HFFc6 (cell line): ENCODE measurements at regions not wholly inside any gene's neighbourhood (a gene's known extent, or its start where the extent isn't known, plus 50 kb on each side); places are given as distances from the start of the nearest gene placed in this dataset.

ENCODE experiments used
- DNase-seq: peaks from one replicate; pipeline ENCODE4 v3.0.0-alpha.2; 2018
- H3K27ac Mint-ChIP-seq: 2 replicates; pipeline ENCODE4 v1.8.0; 2020; ENCODE audit warnings: mild to moderate bottlenecking, mixed read lengths
- H3K27me3 Mint-ChIP-seq: 2 replicates; pipeline ENCODE4 v1.8.0; 2021; ENCODE audit warnings: mild to moderate bottlenecking, moderate library complexity, mixed read lengths; ENCODE audit not compliant: insufficient read depth
- H3K36me3 Mint-ChIP-seq: 2 replicates; pipeline ENCODE4 v1.8.0; 2021; ENCODE audit warnings: low read depth, mixed read lengths
- H3K4me1 Mint-ChIP-seq: 2 replicates; pipeline ENCODE4 v1.8.0; 2020; ENCODE audit warnings: low read depth, mixed read lengths
- H3K4me3 Mint-ChIP-seq: 2 replicates; pipeline ENCODE4 v1.8.0; 2020; ENCODE audit warnings: mild to moderate bottlenecking, moderate library complexity, mixed read lengths
- H3K9me3 Mint-ChIP-seq: 2 replicates; pipeline ENCODE4 v1.8.0; 2020; ENCODE audit warnings: mild to moderate bottlenecking, mixed read lengths
- TF ChIP-seq, protein P1 (sequence below): fragments of 200-600 bp; sonication (generic); IDR thresholded peaks from 2 replicates; pipeline ENCODE4 v1.5.0; 2021; ENCODE audit warnings: antibody characterized with exemption, mild to moderate bottlenecking

- Mint-ChIP-seq H3K9me3 (peaks cover 38% of the 10 kb centered on the region), H3K27ac (no peak overlapping the region)
These were observed 767.7 kb downstream of the PCDH17 start for GRCh38 chr13:58399263-58399662.

GRCh38 chr13:58406545-58406944 lies 775.0 kb downstream of the PCDH17 start:
- Mint-ChIP-seq H3K4me3 (no peak overlapping the region), H3K4me1 (no peaks in the 10 kb centered on the region), H3K9me3 (peaks cover 44% of the 10 kb centered on the region), H3K36me3 (no peaks in the 10 kb centered on the region), H3K27me3 (no peaks in the 10 kb centered on the region), H3K27ac (no peak overlapping the region)
- DNase-seq: no peak
- TF ChIP-seq, protein P1, sequence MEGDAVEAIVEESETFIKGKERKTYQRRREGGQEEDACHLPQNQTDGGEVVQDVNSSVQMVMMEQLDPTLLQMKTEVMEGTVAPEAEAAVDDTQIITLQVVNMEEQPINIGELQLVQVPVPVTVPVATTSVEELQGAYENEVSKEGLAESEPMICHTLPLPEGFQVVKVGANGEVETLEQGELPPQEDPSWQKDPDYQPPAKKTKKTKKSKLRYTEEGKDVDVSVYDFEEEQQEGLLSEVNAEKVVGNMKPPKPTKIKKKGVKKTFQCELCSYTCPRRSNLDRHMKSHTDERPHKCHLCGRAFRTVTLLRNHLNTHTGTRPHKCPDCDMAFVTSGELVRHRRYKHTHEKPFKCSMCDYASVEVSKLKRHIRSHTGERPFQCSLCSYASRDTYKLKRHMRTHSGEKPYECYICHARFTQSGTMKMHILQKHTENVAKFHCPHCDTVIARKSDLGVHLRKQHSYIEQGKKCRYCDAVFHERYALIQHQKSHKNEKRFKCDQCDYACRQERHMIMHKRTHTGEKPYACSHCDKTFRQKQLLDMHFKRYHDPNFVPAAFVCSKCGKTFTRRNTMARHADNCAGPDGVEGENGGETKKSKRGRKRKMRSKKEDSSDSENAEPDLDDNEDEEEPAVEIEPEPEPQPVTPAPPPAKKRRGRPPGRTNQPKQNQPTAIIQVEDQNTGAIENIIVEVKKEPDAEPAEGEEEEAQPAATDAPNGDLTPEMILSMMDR: no peak

More at GRCh38 chr13:58399263-58399662, 767.7 kb downstream of the PCDH17 start:
- Mint-ChIP-seq H3K27me3 (no peaks in the 10 kb centered on the region; the same call in 1 of the 2 replicates), H3K36me3 (no peaks in the 10 kb centered on the region), H3K4me1 (no peaks in the 10 kb centered on the region), H3K4me3 (no peak overlapping the region)
- no peak for DNase-seq
- TF ChIP-seq, protein P1: no peak

GRCh38 chr13:58429917-58430316 lies 798.4 kb downstream of the PCDH17 start:
- no peak overlapping the region for H3K4me3 Mint-ChIP-seq
- no peak overlapping the region for H3K27ac Mint-ChIP-seq
- no peaks in the 10 kb centered on the region for H3K27me3 Mint-ChIP-seq
- TF ChIP-seq, protein P1: no peak
- no peaks in the 10 kb centered on the region for H3K4me1 Mint-ChIP-seq
- H3K9me3 Mint-ChIP-seq: peaks cover 36% of the 10 kb centered on the region
- no peaks in the 10 kb centered on the region for H3K36me3 Mint-ChIP-seq
- no peak for DNase-seq

- Mint-ChIP-seq H3K27ac (no peak overlapping the region), H3K36me3 (no peaks in the 10 kb centered on the region), H3K27me3 (no peaks in the 10 kb centered on the region), H3K4me1 (no peaks in the 10 kb centered on the region), H3K9me3 (peaks cover 15% of the 10 kb centered on the region), H3K4me3 (no peak overlapping the region)
- TF ChIP-seq, protein P1: no peak
- no peak for DNase-seq
These were observed 803.4 kb downstream of the PCDH17 start for GRCh38 chr13:58434943-58435342.

GRCh38 chr13:58437427-58437826 lies 805.9 kb downstream of the PCDH17 start:
- Mint-ChIP-seq H3K36me3 (no peaks in the 10 kb centered on the region), H3K4me3 (no peak overlapping the region), H3K27ac (no peak overlapping the region), H3K27me3 (no peaks in the 10 kb centered on the region), H3K4me1 (no peaks in the 10 kb centered on the region), H3K9me3 (peaks cover 13% of the 10 kb centered on the region)
- no peak for DNase-seq
- TF ChIP-seq, protein P1: no peak

GRCh38 chr13:58446979-58447378 lies 815.4 kb downstream of the PCDH17 start:
- no peak overlapping the region for H3K4me3 Mint-ChIP-seq
- H3K27ac Mint-ChIP-seq: no peak overlapping the region
- peaks cover 8% of the 10 kb centered on the region for H3K9me3 Mint-ChIP-seq
- no peaks in the 10 kb centered on the region for H3K4me1 Mint-ChIP-seq
- H3K27me3 Mint-ChIP-seq: no peaks in the 10 kb centered on the region
- TF ChIP-seq, protein P1: no peak
- no peak for DNase-seq
- H3K36me3 Mint-ChIP-seq: no peaks in the 10 kb centered on the region
